Stimulated activated CD8-positive, alpha-beta memory T cell treated with anti-CD3 and anti-CD28 coated beads, Interleukin-7, amount 100 ng/mL, for 1 hour (primary cell): ENCODE measurements at regions not wholly inside any gene's neighbourhood (a gene's known extent, or its start where the extent isn't known, plus 50 kb on each side); places are given as distances from the start of the nearest gene placed in this dataset.
A peak's percentile ranks its signal among the peaks of the same experiment; 100 is the strongest.

Experiments
- DNase-seq, 2 donors: peaks; one replicate each; pipeline ENCODE4 v3.0.0-alpha.2; 2020; ENCODE audit warnings: low read depth in 2 of 2

GRCh38 chr10:116792817-116793216 lies 50.5 kb upstream of the HSPA12A start:
- DNase-seq, result no peak

- DNase-seq, result no peak
These were observed 52.8 kb upstream of the ENO4 start for GRCh38 chr10:116796469-116796868.

GRCh38 chr10:116796910-116797513 lies 52.3 kb upstream of the ENO4 start:
- DNase-seq, result peak; percentile 5 to 47

GRCh38 chr10:116798859-116799258 lies 50.4 kb upstream of the ENO4 start:
- no peak for DNase-seq
